ENCODE measurements at regions not wholly inside any gene's neighbourhood (a gene's known extent, or its start where the extent isn't known, plus 50 kb on each side); places are given as distances from the start of the nearest gene placed in this dataset.

DNA sequence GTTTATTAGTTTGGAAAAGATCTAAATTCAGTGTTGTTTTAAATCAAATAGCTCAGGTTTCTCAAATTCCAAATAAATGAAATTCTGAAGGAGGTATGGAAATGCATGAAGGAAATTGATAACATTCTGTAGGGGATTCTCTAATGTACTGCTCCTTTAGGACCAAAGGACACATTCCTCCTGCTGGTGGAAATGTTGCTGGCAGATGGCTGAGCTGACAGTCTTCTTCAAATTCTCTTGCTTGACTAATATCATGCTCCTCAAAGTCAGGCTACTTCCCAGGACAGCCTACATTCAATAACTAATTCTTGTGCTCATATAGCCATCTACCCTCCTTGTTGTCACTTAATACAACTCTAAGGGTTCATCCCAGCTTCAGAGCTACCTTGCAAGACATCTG, 1118.5 kb downstream of the PCDH9 start:
- Mint-ChIP-seq H3K9me3 (no peaks in the 10 kb centered on the region), H3K4me1 (ENCODE audit: low read depth) (no peaks in the 10 kb centered on the region), H3K27me3 (no peaks in the 10 kb centered on the region), H3K36me3 (ENCODE audit: low read depth) (no peaks in the 10 kb centered on the region), H3K27ac (no peak overlapping the region), H3K4me3 (no peak overlapping the region)
- ATAC-seq (ENCODE audit: poor library complexity) (no peak), DNase-seq (no peak)
- Histone ChIP-seq H3K4me3 (ENCODE audit: low read length) (no peak overlapping the region), H3K27me3 (ENCODE audit: control insufficient read depth in 1 of 2, insufficient read depth in 2 of 2, low read length in 2 of 2) (no peaks in the 10 kb centered on the region), H3K36me3 (ENCODE audit: insufficient read depth, low read length) (no peaks in the 10 kb centered on the region), H3K9me3 (ENCODE audit: control insufficient read depth in 1 of 2, insufficient read depth in 1 of 2, low read length in 2 of 2) (no peaks in the 10 kb centered on the region), H3K27ac (ENCODE audit: low read depth in 1 of 2, low read length in 2 of 2) (no peak overlapping the region), H3K4me1 (ENCODE audit: insufficient read depth, low read length) (no peaks in the 10 kb centered on the region)
- intact Hi-C loops (cut with DNase I, micrococcal nuclease), result no loop called here
- TF ChIP-seq CTCF (IDR thresholded peaks at IDR 0.05), result no peak
- ChIA-PET POLR2A (no interaction called here), CTCF (no interaction called here)

GRCh38 chr13:66106246-66106645, 1123.9 kb downstream of the PCDH9 start:
- Histone ChIP-seq H3K4me1 (ENCODE audit: insufficient read depth, low read length) (no peaks in the 10 kb centered on the region), H3K36me3 (ENCODE audit: insufficient read depth, low read length) (no peaks in the 10 kb centered on the region), H3K27ac (ENCODE audit: low read depth in 1 of 2, low read length in 2 of 2) (no peak overlapping the region), H3K4me3 (ENCODE audit: low read length) (no peak overlapping the region), H3K27me3 (ENCODE audit: control insufficient read depth in 1 of 2, insufficient read depth in 2 of 2, low read length in 2 of 2) (no peaks in the 10 kb centered on the region), H3K9me3 (ENCODE audit: control insufficient read depth in 1 of 2, insufficient read depth in 1 of 2, low read length in 2 of 2) (no peaks in the 10 kb centered on the region)
- no peaks in the 10 kb centered on the region for H3K27me3 Mint-ChIP-seq
- H3K27ac Mint-ChIP-seq, result no peak overlapping the region
- DNase-seq (no peak), ATAC-seq (ENCODE audit: poor library complexity) (no peak)
- no peaks in the 10 kb centered on the region for H3K36me3 Mint-ChIP-seq (ENCODE audit: low read depth)
- no peaks in the 10 kb centered on the region for H3K4me1 Mint-ChIP-seq (ENCODE audit: low read depth)
- intact Hi-C loops (cut with DNase I, micrococcal nuclease), result no loop called here
- H3K9me3 Mint-ChIP-seq, result no peaks in the 10 kb centered on the region
- CTCF ChIA-PET, result no interaction called here
- POLR2A ChIA-PET, result no interaction called here
- no peak for TF ChIP-seq CTCF (IDR thresholded peaks at IDR 0.05)
- H3K4me3 Mint-ChIP-seq, result no peak overlapping the region

DNA sequence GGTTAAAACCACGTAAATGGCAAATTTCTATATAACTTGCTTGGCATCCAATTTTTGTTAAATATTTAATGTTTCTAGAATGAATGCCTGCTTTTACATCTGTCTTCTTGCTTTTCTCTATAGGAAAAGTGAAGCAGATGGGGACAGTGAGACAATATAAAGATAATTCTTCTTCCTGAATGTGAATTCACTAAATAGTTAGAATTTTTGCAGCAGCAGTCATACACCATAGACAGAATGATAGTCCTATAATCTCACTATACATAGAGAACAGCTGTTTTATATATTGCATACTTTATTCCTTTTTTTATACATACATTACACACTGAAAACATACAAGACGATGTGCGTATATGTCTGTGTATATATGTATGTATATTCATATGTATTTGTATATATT, 1127.3 kb downstream of the PCDH9 start:
- Mint-ChIP-seq H3K4me3 (no peak overlapping the region), H3K27me3 (no peaks in the 10 kb centered on the region), H3K36me3 (ENCODE audit: low read depth) (no peaks in the 10 kb centered on the region), H3K27ac (no peak overlapping the region), H3K4me1 (ENCODE audit: low read depth) (no peaks in the 10 kb centered on the region), H3K9me3 (peaks cover 3% of the 10 kb centered on the region)
- ATAC-seq (ENCODE audit: poor library complexity) (no peak), DNase-seq (no peak)
- Histone ChIP-seq H3K9me3 (ENCODE audit: control insufficient read depth in 1 of 2, insufficient read depth in 1 of 2, low read length in 2 of 2) (peaks cover 0 to 5% of the 10 kb centered on the region in 2 experiments), H3K4me3 (ENCODE audit: low read length) (no peak overlapping the region), H3K36me3 (ENCODE audit: insufficient read depth, low read length) (no peaks in the 10 kb centered on the region), H3K4me1 (ENCODE audit: insufficient read depth, low read length) (no peaks in the 10 kb centered on the region), H3K27me3 (ENCODE audit: control insufficient read depth in 1 of 2, insufficient read depth in 2 of 2, low read length in 2 of 2) (no peaks in the 10 kb centered on the region), H3K27ac (ENCODE audit: low read depth in 1 of 2, low read length in 2 of 2) (no peak overlapping the region)
- ChIA-PET CTCF (no interaction called here), POLR2A (no interaction called here)
- TF ChIP-seq CTCF (IDR thresholded peaks at IDR 0.05), result no peak
- intact Hi-C loops (cut with DNase I, micrococcal nuclease), result no loop called here
